ENCODE measurements at regions not wholly inside any gene's neighbourhood (a gene's known extent, or its start where the extent isn't known, plus 50 kb on each side); places are given as distances from the start of the nearest gene placed in this dataset.
A peak's percentile ranks its signal among the peaks of the same experiment; 100 is the strongest.

DNA sequence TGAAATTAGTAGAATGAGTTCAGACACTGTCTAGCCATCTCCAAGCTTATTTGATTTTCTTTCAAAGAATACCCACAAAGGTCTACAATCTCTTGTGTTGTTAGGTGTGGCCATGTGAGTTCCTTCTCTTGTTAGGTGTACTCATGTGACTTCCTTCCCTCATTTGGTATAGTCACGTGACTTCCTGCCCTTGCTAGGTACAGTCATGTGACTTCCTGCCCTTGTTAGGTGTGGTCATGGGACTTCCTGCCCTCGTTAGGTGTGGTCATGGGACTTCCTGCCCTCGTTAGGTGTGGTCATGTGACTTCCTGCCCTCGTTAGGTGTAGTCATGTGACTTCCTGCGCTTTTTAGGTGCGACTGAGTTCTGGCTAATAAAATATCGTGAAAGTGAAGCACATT, 179.6 kb downstream of the TMX1 start:
- no peak for TF ChIP-seq POLR2AphosphoS5 (IDR thresholded peaks at IDR 0.05; ENCODE audit: low read depth)
- TF ChIP-seq, protein P1, sequence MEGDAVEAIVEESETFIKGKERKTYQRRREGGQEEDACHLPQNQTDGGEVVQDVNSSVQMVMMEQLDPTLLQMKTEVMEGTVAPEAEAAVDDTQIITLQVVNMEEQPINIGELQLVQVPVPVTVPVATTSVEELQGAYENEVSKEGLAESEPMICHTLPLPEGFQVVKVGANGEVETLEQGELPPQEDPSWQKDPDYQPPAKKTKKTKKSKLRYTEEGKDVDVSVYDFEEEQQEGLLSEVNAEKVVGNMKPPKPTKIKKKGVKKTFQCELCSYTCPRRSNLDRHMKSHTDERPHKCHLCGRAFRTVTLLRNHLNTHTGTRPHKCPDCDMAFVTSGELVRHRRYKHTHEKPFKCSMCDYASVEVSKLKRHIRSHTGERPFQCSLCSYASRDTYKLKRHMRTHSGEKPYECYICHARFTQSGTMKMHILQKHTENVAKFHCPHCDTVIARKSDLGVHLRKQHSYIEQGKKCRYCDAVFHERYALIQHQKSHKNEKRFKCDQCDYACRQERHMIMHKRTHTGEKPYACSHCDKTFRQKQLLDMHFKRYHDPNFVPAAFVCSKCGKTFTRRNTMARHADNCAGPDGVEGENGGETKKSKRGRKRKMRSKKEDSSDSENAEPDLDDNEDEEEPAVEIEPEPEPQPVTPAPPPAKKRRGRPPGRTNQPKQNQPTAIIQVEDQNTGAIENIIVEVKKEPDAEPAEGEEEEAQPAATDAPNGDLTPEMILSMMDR (IDR thresholded peaks at IDR 0.05; ENCODE audit: insufficient read depth, low read length) = no peak
- TF ChIP-seq, protein P2, sequence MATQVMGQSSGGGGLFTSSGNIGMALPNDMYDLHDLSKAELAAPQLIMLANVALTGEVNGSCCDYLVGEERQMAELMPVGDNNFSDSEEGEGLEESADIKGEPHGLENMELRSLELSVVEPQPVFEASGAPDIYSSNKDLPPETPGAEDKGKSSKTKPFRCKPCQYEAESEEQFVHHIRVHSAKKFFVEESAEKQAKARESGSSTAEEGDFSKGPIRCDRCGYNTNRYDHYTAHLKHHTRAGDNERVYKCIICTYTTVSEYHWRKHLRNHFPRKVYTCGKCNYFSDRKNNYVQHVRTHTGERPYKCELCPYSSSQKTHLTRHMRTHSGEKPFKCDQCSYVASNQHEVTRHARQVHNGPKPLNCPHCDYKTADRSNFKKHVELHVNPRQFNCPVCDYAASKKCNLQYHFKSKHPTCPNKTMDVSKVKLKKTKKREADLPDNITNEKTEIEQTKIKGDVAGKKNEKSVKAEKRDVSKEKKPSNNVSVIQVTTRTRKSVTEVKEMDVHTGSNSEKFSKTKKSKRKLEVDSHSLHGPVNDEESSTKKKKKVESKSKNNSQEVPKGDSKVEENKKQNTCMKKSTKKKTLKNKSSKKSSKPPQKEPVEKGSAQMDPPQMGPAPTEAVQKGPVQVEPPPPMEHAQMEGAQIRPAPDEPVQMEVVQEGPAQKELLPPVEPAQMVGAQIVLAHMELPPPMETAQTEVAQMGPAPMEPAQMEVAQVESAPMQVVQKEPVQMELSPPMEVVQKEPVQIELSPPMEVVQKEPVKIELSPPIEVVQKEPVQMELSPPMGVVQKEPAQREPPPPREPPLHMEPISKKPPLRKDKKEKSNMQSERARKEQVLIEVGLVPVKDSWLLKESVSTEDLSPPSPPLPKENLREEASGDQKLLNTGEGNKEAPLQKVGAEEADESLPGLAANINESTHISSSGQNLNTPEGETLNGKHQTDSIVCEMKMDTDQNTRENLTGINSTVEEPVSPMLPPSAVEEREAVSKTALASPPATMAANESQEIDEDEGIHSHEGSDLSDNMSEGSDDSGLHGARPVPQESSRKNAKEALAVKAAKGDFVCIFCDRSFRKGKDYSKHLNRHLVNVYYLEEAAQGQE (IDR thresholded peaks at IDR 0.05; ENCODE audit: insufficient replicate concordance, low read depth) = no peak
- TF ChIP-seq GABPA (IDR thresholded peaks at IDR 0.05; ENCODE audit: low read depth) = peak; percentile 44; the same call in 1 of the 2 replicates
- no peak for TF ChIP-seq SPI1 (IDR thresholded peaks at IDR 0.05; ENCODE audit: borderline replicate concordance, low read depth)
